ENCODE measurements at regions not wholly inside any gene's neighbourhood (a gene's known extent, or its start where the extent isn't known, plus 50 kb on each side); places are given as distances from the start of the nearest gene placed in this dataset.

DNA sequence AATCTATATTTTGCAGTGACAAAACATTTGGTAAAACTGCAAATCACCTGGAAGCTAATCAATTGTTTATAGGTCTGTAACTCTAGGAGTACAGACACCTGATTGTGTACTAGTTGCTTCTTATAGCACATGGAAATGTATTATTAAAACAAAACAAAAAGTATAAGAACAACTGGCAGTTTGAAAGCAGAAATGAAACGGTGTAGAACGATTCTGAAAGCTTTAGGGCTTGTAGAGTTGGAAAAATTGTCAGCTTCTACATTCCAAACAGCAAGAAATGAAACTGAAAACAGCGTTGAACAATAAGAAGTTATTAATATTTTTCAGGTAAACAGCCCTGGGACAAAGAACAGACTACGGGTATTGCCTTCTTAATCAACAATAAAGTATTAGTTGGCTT, 273.3 kb downstream of the OLFM3 start:
- no peak for FAIRE-seq
- TF ChIP-seq, protein P1, sequence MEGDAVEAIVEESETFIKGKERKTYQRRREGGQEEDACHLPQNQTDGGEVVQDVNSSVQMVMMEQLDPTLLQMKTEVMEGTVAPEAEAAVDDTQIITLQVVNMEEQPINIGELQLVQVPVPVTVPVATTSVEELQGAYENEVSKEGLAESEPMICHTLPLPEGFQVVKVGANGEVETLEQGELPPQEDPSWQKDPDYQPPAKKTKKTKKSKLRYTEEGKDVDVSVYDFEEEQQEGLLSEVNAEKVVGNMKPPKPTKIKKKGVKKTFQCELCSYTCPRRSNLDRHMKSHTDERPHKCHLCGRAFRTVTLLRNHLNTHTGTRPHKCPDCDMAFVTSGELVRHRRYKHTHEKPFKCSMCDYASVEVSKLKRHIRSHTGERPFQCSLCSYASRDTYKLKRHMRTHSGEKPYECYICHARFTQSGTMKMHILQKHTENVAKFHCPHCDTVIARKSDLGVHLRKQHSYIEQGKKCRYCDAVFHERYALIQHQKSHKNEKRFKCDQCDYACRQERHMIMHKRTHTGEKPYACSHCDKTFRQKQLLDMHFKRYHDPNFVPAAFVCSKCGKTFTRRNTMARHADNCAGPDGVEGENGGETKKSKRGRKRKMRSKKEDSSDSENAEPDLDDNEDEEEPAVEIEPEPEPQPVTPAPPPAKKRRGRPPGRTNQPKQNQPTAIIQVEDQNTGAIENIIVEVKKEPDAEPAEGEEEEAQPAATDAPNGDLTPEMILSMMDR (IDR thresholded peaks at IDR 0.05; ENCODE audit: insufficient read depth, missing control alignments) = no peak
- DNase-seq (ENCODE audit: insufficient read length, low spot score) = no peak

DNA sequence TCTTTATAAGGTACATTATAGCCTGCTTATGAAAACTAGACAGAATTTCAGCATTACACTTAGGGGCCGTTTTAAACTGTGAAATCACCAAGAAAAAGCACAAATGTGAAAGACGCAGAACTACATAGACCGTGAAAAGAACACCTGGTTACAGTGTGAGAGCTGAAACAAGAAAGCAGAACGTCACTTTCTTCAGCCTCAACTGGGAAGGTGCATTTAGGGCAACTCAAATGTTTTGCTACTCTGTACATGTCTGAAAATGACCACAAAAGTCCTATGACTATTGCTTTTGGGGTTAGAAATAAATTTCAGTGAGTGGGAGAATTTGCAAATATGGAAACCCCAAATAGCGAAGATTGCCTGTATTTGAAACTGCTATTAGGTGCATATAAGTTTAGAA, 268.7 kb downstream of the OLFM3 start:
- FAIRE-seq (no peak), DNase-seq (ENCODE audit: insufficient read length, low spot score) (no peak)
- TF ChIP-seq, protein P1 (IDR thresholded peaks at IDR 0.05; ENCODE audit: insufficient read depth, missing control alignments) = no peak

- no peak for FAIRE-seq
- no peak for DNase-seq (ENCODE audit: insufficient read length, low spot score)
- TF ChIP-seq, protein P1 (IDR thresholded peaks at IDR 0.05; ENCODE audit: insufficient read depth, missing control alignments) = no peak
These were observed 266.2 kb downstream of the OLFM3 start for GRCh38 chr1:101730559-101730958.

DNA sequence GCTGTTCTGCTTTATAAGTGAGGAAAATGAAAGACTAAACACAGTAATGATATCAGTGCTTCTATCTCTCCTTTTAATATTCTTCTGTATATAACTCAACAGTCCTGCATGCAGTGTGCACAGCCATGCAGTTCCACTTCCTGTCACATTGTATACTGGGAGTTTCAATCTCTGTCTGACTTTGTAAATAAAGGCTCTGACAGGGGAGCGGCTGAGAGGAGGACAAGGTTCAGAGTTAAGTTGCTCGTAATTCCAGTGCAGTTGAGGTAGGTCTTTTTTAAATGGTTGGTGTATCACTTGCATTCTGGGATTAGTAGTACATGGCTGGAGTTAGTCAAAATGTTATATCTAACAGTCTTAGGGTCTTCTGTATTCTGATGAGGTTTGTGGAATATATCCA, 264.5 kb downstream of the OLFM3 start:
- TF ChIP-seq, protein P1 (IDR thresholded peaks at IDR 0.05; ENCODE audit: insufficient read depth, missing control alignments) = no peak
- no peak for FAIRE-seq
- DNase-seq (ENCODE audit: insufficient read length, low spot score) = no peak

DNA sequence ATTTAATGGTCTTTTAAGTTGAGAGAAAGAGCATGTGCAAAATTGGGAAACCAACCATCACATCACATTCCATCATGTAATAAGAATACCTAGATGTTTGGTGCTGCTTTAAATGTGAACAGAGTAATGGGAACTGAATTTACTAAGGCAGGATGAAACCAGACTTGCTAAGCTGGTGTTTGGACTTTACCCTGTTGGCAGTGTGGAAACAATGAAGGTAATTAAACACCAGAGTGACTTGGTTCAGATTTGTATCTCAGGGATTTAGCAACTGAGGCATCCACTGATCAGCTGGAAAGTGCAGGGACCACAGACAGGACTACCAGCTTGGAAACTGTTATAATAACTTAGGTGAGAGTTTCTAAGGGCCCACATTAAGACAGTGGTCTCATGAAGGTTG, 263.4 kb downstream of the OLFM3 start:
- FAIRE-seq (no peak), DNase-seq (ENCODE audit: insufficient read length, low spot score) (no peak)
- TF ChIP-seq, protein P1 (IDR thresholded peaks at IDR 0.05; ENCODE audit: insufficient read depth, missing control alignments) = no peak

- no peak for DNase-seq (ENCODE audit: insufficient read length, low spot score)
- TF ChIP-seq, protein P1 (IDR thresholded peaks at IDR 0.05; ENCODE audit: insufficient read depth, missing control alignments) = no peak
- no peak for FAIRE-seq
These were observed 258.3 kb downstream of the OLFM3 start for GRCh38 chr1:101738475-101738874.

DNA sequence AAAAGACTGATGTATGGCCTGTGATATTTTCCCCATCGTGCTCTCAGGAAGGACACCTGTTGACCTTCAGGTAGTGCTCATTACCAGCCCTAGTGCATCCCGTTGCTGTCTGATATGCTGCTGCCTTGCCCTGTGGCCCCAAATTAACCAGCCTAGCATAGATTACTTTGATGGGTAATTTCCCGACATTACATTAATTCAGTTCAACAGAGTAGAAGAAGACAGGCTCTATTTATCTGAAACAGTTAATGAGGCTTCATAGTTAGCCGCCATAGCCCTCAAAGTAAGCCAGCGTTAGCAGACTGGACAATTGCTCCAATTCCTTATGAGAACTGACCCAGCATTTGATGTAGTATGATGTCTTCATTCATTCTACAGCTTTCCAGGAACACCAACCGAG, 257.6 kb downstream of the OLFM3 start:
- TF ChIP-seq, protein P1 (IDR thresholded peaks at IDR 0.05; ENCODE audit: insufficient read depth, missing control alignments) = no peak

More for the DNA sequence above, 257.6 kb downstream of the OLFM3 start:
- DNase-seq (ENCODE audit: insufficient read length, low spot score) (no peak), FAIRE-seq (no peak)

All from D721Med (cell line).